Tibial artery (tissue), 4 donors: ENCODE measurements at regions not wholly inside any gene's neighbourhood (a gene's known extent, or its start where the extent isn't known, plus 50 kb on each side); places are given as distances from the start of the nearest gene placed in this dataset.

Experiments
- DNase-seq, 2 donors: peaks; one replicate each; pipeline ENCODE4 v3.0.0-alpha.2; 2019
- H3K27ac ChIP-seq, 2 donors: fragments of 200-600 bp; sonication (generic) in 1 of 2; 1 replicate in 1 of 2; 2 replicates in 1 of 2; pipeline ENCODE4 v1.5.1; 2018 to 2019; ENCODE audit warnings: mild to moderate bottlenecking in 1 of 2
- H3K27me3 ChIP-seq, 2 donors: fragments of 200-600 bp; sonication (generic) in 1 of 2; one replicate each; pipeline versions ENCODE4 v1.5.1 to v1.6.0; 2016 to 2019
- H3K36me3 ChIP-seq, 3 donors: fragments of 200-600 bp; sonication (generic) in 2 of 3; one replicate each; pipeline ENCODE4 v1.5.1; 2016 to 2019; ENCODE audit warnings: mild to moderate bottlenecking in 2 of 3
- H3K4me1 ChIP-seq, 4 donors: fragments of 200-600 bp; sonication (generic) in 2 of 4; 1 replicate in 3 of 4; 2 replicates in 1 of 4; pipeline ENCODE4 v1.5.1; 2016 to 2019
- H3K4me3 ChIP-seq, 2 donors: fragments of 200-600 bp; sonication (generic) in 1 of 2; 1 replicate in 1 of 2; 2 replicates in 1 of 2; pipeline ENCODE4 v1.5.1; 2018 to 2019; ENCODE audit warnings: mild to moderate bottlenecking in 2 of 2
- H3K9me3 ChIP-seq, 3 donors: fragments of 200-600 bp; sonication (generic) in 1 of 3; one replicate each; pipeline ENCODE4 v1.5.1; 2016 to 2019
- intact Hi-C: fragments of 100-400 bp; cut with DNase I; formaldehyde crosslinking; loops from one replicate; pipeline ENCODE4 v1.15.0; 2023; ENCODE audit warnings: low total_unique reads
- TF ChIP-seq, protein P1 (sequence below), 2 experiments: fragments of 200-600 bp in 1 of 2; fragments of 450-650 bp in 1 of 2; IDR thresholded peaks; one replicate each; pipeline ENCODE4 v1.5.1; 2017 to 2019; ENCODE audit warnings: antibody characterized with exemption in 2 of 2, mild to moderate bottlenecking in 1 of 2, moderate library complexity in 1 of 2

DNA sequence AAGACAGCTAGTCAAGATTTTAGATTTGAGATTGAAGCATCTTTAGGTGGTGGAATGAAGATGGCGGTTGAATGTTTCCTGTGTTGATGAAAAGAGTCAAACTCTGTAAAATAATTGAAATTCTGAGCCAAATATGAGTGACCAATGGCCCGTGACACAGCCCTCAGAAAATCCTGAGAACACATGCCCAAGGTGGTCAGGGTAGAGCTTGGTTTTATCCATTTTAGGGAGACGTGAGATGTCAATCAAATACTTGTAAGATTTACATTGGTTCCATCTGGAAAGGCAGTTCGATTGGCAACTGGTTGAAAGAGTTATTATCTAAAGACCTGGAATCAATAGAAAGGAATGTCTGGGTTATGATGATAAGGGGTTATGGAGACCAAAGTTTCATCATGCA is 198.0 kb upstream of the AGAP1 start:
- intact Hi-C loops, result no loop called here
- no peak overlapping the region for H3K4me3 ChIP-seq
- no peaks in the 10 kb centered on the region for H3K4me1 ChIP-seq
- no peak overlapping the region for H3K27ac ChIP-seq
- TF ChIP-seq, protein P1, sequence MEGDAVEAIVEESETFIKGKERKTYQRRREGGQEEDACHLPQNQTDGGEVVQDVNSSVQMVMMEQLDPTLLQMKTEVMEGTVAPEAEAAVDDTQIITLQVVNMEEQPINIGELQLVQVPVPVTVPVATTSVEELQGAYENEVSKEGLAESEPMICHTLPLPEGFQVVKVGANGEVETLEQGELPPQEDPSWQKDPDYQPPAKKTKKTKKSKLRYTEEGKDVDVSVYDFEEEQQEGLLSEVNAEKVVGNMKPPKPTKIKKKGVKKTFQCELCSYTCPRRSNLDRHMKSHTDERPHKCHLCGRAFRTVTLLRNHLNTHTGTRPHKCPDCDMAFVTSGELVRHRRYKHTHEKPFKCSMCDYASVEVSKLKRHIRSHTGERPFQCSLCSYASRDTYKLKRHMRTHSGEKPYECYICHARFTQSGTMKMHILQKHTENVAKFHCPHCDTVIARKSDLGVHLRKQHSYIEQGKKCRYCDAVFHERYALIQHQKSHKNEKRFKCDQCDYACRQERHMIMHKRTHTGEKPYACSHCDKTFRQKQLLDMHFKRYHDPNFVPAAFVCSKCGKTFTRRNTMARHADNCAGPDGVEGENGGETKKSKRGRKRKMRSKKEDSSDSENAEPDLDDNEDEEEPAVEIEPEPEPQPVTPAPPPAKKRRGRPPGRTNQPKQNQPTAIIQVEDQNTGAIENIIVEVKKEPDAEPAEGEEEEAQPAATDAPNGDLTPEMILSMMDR (IDR thresholded peaks at IDR 0.05), result no peak
- DNase-seq, result no peak
- H3K36me3 ChIP-seq, result no peaks in the 10 kb centered on the region
- no peaks in the 10 kb centered on the region for H3K27me3 ChIP-seq
- no peaks in the 10 kb centered on the region for H3K9me3 ChIP-seq

DNA sequence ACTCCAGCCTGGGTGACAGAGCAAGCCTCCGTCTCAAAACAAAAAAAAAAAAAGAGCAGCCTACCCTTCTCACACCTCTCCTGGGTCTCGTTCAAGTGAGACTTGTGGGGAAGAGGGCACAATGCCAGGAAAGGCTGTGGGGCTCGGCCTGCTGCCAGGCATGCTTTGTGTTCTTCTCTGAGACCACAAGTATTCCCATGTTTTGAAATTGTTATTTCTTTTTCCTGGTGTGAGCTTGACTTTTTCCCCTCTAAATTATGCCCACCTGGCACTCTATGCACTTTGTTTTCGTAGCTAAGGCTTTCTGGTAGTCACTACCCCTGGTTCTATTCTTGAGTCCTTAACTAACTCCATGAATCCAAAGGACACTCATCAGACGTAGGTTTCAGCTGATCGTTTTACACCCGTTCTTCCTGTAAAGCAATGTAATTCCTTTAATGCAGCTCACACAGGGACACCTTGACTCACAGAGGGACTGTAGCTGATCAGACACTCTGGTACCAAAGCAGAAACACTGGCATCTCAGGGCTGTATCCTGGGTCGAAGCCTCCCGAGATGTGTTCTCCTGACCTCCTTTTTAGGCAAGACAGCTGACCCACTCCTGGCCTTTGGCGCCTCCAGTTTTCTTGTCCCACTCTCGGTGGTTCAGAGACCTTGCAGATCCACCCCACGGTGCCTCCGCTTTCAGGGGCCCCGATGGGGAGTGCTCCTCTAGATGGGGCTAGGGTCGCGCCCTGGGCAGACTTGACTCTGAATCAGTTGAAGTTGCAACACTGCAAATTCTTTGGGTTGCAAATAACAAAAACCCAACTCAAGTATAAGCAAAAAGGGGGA is 193.3 kb upstream of the AGAP1 start:
- Histone ChIP-seq H3K36me3 (no peaks in the 10 kb centered on the region), H3K9me3 (no peaks in the 10 kb centered on the region), H3K27me3 (peaks cover 0 to 8% of the 10 kb centered on the region in 2 donors), H3K4me1 (no peaks in the 10 kb centered on the region), H3K27ac (no peak overlapping the region), H3K4me3 (no peak overlapping the region)
- no peak for DNase-seq
- intact Hi-C loops, result no loop called here
- TF ChIP-seq, protein P1 (IDR thresholded peaks at IDR 0.05), result no peak

DNA sequence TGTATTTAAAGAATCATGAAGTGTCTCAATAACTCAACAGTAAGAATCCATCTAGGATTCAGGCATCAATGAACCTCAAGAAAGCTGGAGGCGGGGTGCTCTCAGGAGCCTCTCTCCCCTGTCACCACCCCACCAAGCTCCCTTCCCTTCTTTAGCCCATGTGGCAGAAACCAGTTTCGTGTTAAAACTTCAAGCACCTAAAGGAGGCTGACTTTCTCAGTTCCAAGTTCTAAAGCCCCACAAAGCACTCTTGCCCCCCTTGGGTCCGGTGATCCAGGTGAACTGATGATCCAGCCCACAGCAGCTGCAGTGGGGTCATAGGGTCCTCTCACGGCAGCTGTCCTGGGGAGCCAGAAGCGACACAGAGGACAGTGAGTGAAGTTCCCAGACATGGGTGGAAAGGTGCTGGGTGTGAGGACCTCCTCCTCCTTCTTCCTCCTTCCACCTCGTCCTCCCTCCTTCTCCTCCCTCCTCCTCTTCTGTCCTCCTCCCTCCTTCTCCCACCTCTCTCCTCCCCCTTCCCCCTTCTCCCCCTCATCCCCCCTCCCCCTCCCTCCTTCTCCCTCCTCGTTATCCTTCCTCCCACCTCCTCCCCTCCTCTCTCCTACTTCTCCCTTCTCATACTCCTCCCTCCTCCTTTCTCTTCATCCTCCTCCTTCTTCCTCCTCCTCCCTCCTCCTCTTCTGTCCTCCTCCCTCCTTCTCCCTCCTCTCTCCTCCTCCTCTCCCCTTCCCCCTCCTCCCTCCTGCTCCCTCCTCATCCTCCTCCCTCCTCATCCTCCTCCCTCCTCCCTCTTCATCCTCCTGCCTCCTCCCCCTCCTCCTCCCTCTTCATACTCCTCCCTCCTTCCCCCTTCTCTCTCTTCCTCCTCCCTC is 192.4 kb upstream of the AGAP1 start:
- intact Hi-C loops, result no loop called here
- TF ChIP-seq, protein P1 (IDR thresholded peaks at IDR 0.05), result no peak
- Histone ChIP-seq H3K4me1 (no peaks in the 10 kb centered on the region), H3K27me3 (peaks cover 0 to 8% of the 10 kb centered on the region in 2 donors), H3K36me3 (no peaks in the 10 kb centered on the region), H3K4me3 (no peak overlapping the region), H3K9me3 (no peaks in the 10 kb centered on the region), H3K27ac (no peak overlapping the region)
- DNase-seq, result no peak

DNA sequence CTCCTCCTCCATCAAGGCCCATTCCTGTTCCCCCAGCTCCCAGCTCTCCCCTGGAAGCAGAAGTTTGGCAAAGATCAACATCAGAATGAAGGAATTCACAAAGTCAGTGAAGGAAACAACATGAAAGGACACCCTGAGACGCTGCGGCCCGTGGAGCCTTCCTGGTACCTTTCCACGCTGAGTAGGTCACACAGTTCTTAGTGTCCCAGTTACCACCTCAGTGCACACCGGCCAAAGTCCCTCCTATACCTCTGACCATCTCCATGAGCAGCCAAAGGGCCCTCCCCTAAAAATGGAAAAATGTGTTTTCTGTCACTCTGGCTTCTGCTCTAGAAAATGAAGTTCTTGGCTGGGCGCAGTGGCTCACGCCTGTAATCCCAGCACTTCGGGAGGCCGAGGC is 191.6 kb upstream of the AGAP1 start:
- H3K27me3 ChIP-seq, result peaks cover 0 to 8% of the 10 kb centered on the region in 2 donors
- no peak overlapping the region for H3K27ac ChIP-seq
- TF ChIP-seq, protein P1 (IDR thresholded peaks at IDR 0.05), result no peak
- no peaks in the 10 kb centered on the region for H3K4me1 ChIP-seq
- no peaks in the 10 kb centered on the region for H3K9me3 ChIP-seq
- H3K4me3 ChIP-seq, result no peak overlapping the region
- H3K36me3 ChIP-seq, result no peaks in the 10 kb centered on the region
- DNase-seq, result no peak
- intact Hi-C loops, result no loop called here

DNA sequence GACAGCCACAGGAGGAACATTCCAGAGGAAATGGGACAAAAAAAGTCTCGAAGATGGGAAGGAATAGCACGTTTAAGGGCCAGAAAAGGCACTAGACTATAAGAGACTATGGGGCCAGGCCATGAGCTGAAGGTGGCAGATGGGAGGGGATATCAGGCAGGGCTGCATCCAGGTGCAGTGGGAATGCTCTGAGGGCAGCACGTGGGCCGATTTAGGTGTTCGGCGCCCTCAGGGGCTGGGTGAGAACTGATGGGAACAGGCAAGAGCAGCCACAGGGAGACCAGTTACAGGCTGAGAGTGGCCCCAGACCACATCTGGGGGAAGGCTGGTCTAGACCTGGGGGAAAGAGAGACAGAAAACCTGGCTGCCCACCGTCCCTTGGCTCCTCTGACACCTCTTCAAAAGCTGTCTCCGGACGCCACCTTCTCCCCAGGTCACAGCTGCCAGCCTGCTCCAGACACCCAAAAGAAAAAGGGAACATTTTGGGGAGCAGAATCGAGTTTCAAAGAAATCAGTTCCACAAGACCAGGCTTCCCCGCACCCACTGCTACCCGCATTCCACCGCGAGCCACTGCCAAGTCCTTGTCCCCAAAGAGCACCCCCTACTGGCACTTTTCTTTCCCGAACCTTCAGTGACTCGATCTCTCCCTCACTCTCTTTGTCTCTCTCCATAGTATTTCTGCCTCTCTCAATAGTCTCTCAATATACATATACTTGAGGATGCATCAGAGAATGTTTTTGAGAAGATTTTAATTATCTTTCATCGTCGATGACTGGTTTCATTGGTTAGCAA is 190.1 kb upstream of the AGAP1 start:
- DNase-seq, result no peak
- no peaks in the 10 kb centered on the region for H3K4me1 ChIP-seq
- no peak overlapping the region for H3K4me3 ChIP-seq
- no peaks in the 10 kb centered on the region for H3K9me3 ChIP-seq
- intact Hi-C loops, result no loop called here
- H3K27me3 ChIP-seq, result peaks cover 0 to 8% of the 10 kb centered on the region in 2 donors
- no peak overlapping the region for H3K27ac ChIP-seq
- no peaks in the 10 kb centered on the region for H3K36me3 ChIP-seq
- TF ChIP-seq, protein P1 (IDR thresholded peaks at IDR 0.05), result no peak
